ENCODE measurements at regions not wholly inside any gene's neighbourhood (a gene's known extent, or its start where the extent isn't known, plus 50 kb on each side); places are given as distances from the start of the nearest gene placed in this dataset.
A peak's percentile ranks its signal among the peaks of the same experiment; 100 is the strongest.

GRCh38 chr1:238201992-238202391 is 311.3 kb upstream of the ZP4 start:
- H3K36me3 Mint-ChIP-seq: peaks cover 3% of the 10 kb centered on the region
- H3K9me3 Mint-ChIP-seq: peaks cover 15% of the 10 kb centered on the region
- H3K4me3 Mint-ChIP-seq: no peak overlapping the region
- ChIA-PET CTCF (no interaction called here), POLR2A (no interaction called here)
- H3K4me1 Mint-ChIP-seq: peaks cover 11% of the 10 kb centered on the region
- H3K27me3 Mint-ChIP-seq (ENCODE audit: low read depth): no peaks in the 10 kb centered on the region
- H3K27ac Mint-ChIP-seq: no peak overlapping the region
- TF ChIP-seq NFATC4 (CRISPR knock-in tag; IDR thresholded peaks at IDR 0.05): no peak
- no peak for TF ChIP-seq ZNF281 (CRISPR knock-in tag; IDR thresholded peaks at IDR 0.05)
- no peak for TF ChIP-seq KAT7 (CRISPR knock-in tag; IDR thresholded peaks at IDR 0.05; ENCODE audit: borderline replicate concordance)
- TF ChIP-seq USF2 (CRISPR knock-in tag; IDR thresholded peaks at IDR 0.05): no peak
- no peak for TF ChIP-seq GTF2I (CRISPR knock-in tag; conservative IDR thresholded peaks at IDR 0.05)
- TF ChIP-seq HMGXB4 (CRISPR knock-in tag; IDR thresholded peaks at IDR 0.05): no peak
- no peak for DNase-seq (ENCODE audit: low spot score)
- ATAC-seq: no peak

GRCh38 chr1:238199325-238199724 is 308.6 kb upstream of the ZP4 start:
- Mint-ChIP-seq H3K27me3 (ENCODE audit: low read depth) (no peaks in the 10 kb centered on the region), H3K4me3 (no peak overlapping the region), H3K9me3 (peaks cover 15% of the 10 kb centered on the region), H3K27ac (no peak overlapping the region), H3K36me3 (no peaks in the 10 kb centered on the region), H3K4me1 (peaks cover 13% of the 10 kb centered on the region)
- ChIA-PET POLR2A (no interaction called here), CTCF (interaction anchor here (1.9 kb wide), 1 partner anchor 335 kb away, joined by 6 read pairs; no protein-coding TSS in a partner anchor)
- ATAC-seq: peak; percentile 59; the same call in 1 of the 2 replicates
- no peak for DNase-seq (ENCODE audit: low spot score)
- TF ChIP-seq ATF6 (CRISPR knock-in tag; IDR thresholded peaks at IDR 0.05) (no peak), AR (CRISPR knock-in tag; IDR thresholded peaks at IDR 0.05) (no peak), PRRX2 (CRISPR knock-in tag; IDR thresholded peaks at IDR 0.05) (no peak), KAT7 (CRISPR knock-in tag; IDR thresholded peaks at IDR 0.05; ENCODE audit: borderline replicate concordance) (no peak), PREB (CRISPR knock-in tag; IDR thresholded peaks at IDR 0.05; ENCODE audit: borderline replicate concordance) (no peak), ZNF396 (CRISPR knock-in tag; IDR thresholded peaks at IDR 0.05; ENCODE audit: borderline replicate concordance) (no peak), ERG (CRISPR knock-in tag; IDR thresholded peaks at IDR 0.05) (no peak), USF2 (CRISPR knock-in tag; IDR thresholded peaks at IDR 0.05) (no peak), JAZF1 (CRISPR knock-in tag; IDR thresholded peaks at IDR 0.05) (no peak), ZNF121 (CRISPR knock-in tag; IDR thresholded peaks at IDR 0.05) (no peak), GABPB1 (CRISPR knock-in tag; IDR thresholded peaks at IDR 0.05) (no peak)
